Panc1 (cell line): ENCODE measurements at regions not wholly inside any gene's neighbourhood (a gene's known extent, or its start where the extent isn't known, plus 50 kb on each side); places are given as distances from the start of the nearest gene placed in this dataset.

ENCODE experiments used
- ATAC-seq: fragments of 200-7000 bp; cut with Tn5 transposase; 2 replicates; pipeline ENCODE4 v1.9.1; 2020; ENCODE audit warnings: mild to moderate bottlenecking, moderate library complexity
- BruUV-seq: library from RNA; stranded (reverse); fragments of 400-500 nt; replicated peaks from 2 replicates; lab custom pipeline; 2021; lab: Mats Ljungman, UMichigan
- CTCF ChIA-PET: fragments of 300-600 bp; sonication (Branson Sonifier 250); formaldehyde crosslinking; loops from one replicate; lab custom pipeline; 2022; ENCODE audit warnings: antibody characterized with exemption; lab: Charles Lee
- POLR2A ChIA-PET: fragments of 300-600 bp; sonication (Branson Sonifier 250); formaldehyde crosslinking; loops from one replicate; lab custom pipeline; 2022; ENCODE audit warnings: antibody characterized with exemption; lab: Charles Lee
- DNase-seq: peaks from one replicate; pipeline ENCODE4 v3.0.0-alpha.2; 2010; ENCODE audit warnings: low read depth, low spot score
- H3K27ac ChIP-seq: 2 replicates; pipeline ENCODE4 v1.5.1; 2011; ENCODE audit warnings: mild to moderate bottlenecking, low read length, inconsistent platforms
- H3K27me3 ChIP-seq: fragments of 200-500 bp; sonication (Bioruptor generic); 2 replicates; pipeline ENCODE4 v1.6.0; 2014; ENCODE audit warnings: low read length, inconsistent platforms; ENCODE audit not compliant: control insufficient read depth, insufficient read depth
- H3K36me3 ChIP-seq: fragments of 200-500 bp; sonication (Bioruptor generic); 2 replicates; pipeline ENCODE4 v1.5.1; 2014; ENCODE audit warnings: inconsistent platforms, mild to moderate bottlenecking, low read length, moderate library complexity; ENCODE audit not compliant: control insufficient read depth, insufficient read depth
- H3K4me1 ChIP-seq: 2 replicates; pipeline ENCODE4 v1.5.1; 2011; ENCODE audit warnings: inconsistent platforms, mild to moderate bottlenecking, low read length, moderate library complexity; ENCODE audit not compliant: control insufficient read depth, insufficient read depth
- H3K4me3 ChIP-seq, 2 experiments: 2 replicates each; pipeline ENCODE4 v1.5.1; 2011 to 2012; ENCODE audit warnings: low read depth in 2 of 2, low read length in 2 of 2, mild to moderate bottlenecking in 2 of 2, inconsistent platforms in 1 of 2, moderate library complexity in 1 of 2
- H3K9me3 ChIP-seq: fragments of 200-500 bp; sonication (Bioruptor generic); 2 replicates; pipeline ENCODE4 v1.5.1; 2014; ENCODE audit warnings: low read depth, mild to moderate bottlenecking, inconsistent platforms, low read length, moderate library complexity; ENCODE audit not compliant: control insufficient read depth, insufficient read depth
- CTCF ChIP-seq: fragments of 450-650 bp; IDR thresholded peaks from 2 replicates; pipeline ENCODE4 v1.5.1; 2017; ENCODE audit warnings: mild to moderate bottlenecking
- POLR2AphosphoS5 ChIP-seq: IDR thresholded peaks from 2 replicates; pipeline ENCODE4 v1.6.1; 2012; ENCODE audit warnings: mild to moderate bottlenecking, low read depth, low read length, moderate library complexity
- REST ChIP-seq, 2 experiments: IDR thresholded peaks; 2 replicates each; pipeline ENCODE4 v1.6.1; 2011 to 2012; ENCODE audit warnings: low read depth in 2 of 2, control low read depth in 1 of 2, low read length in 1 of 2, mild to moderate bottlenecking in 1 of 2, moderate library complexity in 1 of 2; ENCODE audit not compliant: insufficient read depth in 1 of 2
- SIN3A ChIP-seq: IDR thresholded peaks from 2 replicates; pipeline ENCODE4 v1.6.1; 2012; ENCODE audit warnings: low read depth, mild to moderate bottlenecking, low read length, moderate library complexity, borderline replicate concordance; ENCODE audit not compliant: insufficient read depth
- TCF7L2 ChIP-seq: IDR thresholded peaks from 2 replicates; pipeline ENCODE4 v1.6.1; 2011; ENCODE audit warnings: mild to moderate bottlenecking, low read depth, low read length, inconsistent platforms
- in situ Hi-C: cut with HindIII; loops from 2 replicates; pipeline ENCODE4 v1.10.0; 2016; ENCODE audit warnings: low sequenced_read_pairs, low pct_unique_long_range_greater_than_20kb
- intact Hi-C: fragments of 100-400 bp; cut with micrococcal nuclease; formaldehyde crosslinking; loops from one replicate; pipeline ENCODE4 v1.10.0; 2022; ENCODE audit not compliant: unreplicated experiment

DNA sequence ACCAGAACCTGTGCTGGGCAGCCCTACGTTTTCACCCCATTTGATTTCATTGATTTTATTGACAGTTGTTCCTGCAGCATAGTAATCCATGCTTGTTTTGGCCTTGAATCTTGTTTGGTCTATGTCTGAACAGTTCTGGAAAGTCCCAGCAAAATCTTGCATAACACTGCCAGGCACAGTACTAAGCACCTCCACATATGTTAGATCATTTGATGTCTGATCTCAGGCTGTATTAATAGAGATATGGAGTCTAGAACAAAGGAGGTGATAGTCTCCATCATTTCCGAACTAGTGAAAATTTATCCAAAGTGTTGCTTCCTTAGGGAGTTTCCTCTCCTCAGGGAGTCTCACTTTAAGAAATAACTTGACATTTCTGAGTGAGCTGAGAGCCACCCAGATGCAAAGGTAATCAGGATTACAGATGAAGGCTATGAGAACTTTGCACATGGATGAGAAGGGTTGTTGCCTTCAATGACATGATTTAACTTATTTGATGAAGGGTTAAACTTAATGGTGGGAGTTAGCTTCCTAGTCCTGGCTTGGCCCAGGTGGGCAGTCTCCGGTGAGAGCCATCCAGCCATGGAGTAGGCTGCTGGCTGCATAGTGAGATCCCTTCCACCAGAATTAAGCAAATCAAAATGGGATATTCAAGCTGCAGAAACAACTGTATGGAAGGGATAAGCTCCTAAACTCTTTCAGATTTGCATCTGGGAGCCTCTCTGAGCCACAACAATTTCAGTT lies 173.8 kb upstream of the MVB12B start:
- Histone ChIP-seq H3K4me1 (no peaks in the 10 kb centered on the region), H3K27me3 (no peaks in the 10 kb centered on the region), H3K27ac (no peak overlapping the region), H3K36me3 (no peaks in the 10 kb centered on the region), H3K4me3 (no peak overlapping the region), H3K9me3 (no peaks in the 10 kb centered on the region)
- no TSS peak for BruUV-seq
- intact Hi-C loops (no loop called here), in situ Hi-C loops (no loop called here)
- ATAC-seq = no peak
- no peak for DNase-seq
- TF ChIP-seq TCF7L2 = no peak
- TF ChIP-seq POLR2AphosphoS5 = no peak
- no peak for TF ChIP-seq SIN3A
- no peak for TF ChIP-seq CTCF
- no peak for TF ChIP-seq REST (IDR thresholded peaks at IDR 0.05; ENCODE audit: insufficient read depth in 1 of 2, low read depth in 2 of 2, low read length in 1 of 2)
- POLR2A ChIA-PET = no interaction called here
- CTCF ChIA-PET = no interaction called here

DNA sequence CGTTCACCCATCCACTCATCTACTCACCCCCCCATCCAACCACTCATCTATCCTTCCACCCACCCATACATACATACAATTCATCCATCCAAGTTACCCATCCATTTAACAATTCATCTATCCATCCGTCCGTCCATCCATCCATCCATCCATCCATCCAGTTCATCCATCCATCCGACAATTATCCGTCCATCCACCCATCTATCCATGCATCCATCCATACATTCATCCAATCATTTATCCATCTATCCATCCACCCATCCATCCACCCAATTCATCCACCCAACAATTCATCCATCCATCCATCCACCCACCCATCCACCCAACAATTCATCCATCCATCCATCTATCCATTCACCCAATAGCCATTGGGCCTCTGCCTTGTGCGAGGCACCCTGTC lies 173.2 kb upstream of the MVB12B start:
- Histone ChIP-seq H3K4me3 (no peak overlapping the region), H3K27me3 (no peaks in the 10 kb centered on the region), H3K4me1 (no peaks in the 10 kb centered on the region), H3K36me3 (no peaks in the 10 kb centered on the region), H3K27ac (no peak overlapping the region), H3K9me3 (no peaks in the 10 kb centered on the region)
- ChIA-PET POLR2A (no interaction called here), CTCF (no interaction called here)
- TF ChIP-seq CTCF (no peak), SIN3A (no peak), REST (IDR thresholded peaks at IDR 0.05; ENCODE audit: insufficient read depth in 1 of 2, low read depth in 2 of 2, low read length in 1 of 2) (no peak), POLR2AphosphoS5 (no peak), TCF7L2 (no peak)
- intact Hi-C loops = no loop called here
- in situ Hi-C loops = no loop called here
- no TSS peak for BruUV-seq
- DNase-seq (no peak), ATAC-seq (no peak)
